ENCODE measurements at regions not wholly inside any gene's neighbourhood (a gene's known extent, or its start where the extent isn't known, plus 50 kb on each side); places are given as distances from the start of the nearest gene placed in this dataset.

DNA sequence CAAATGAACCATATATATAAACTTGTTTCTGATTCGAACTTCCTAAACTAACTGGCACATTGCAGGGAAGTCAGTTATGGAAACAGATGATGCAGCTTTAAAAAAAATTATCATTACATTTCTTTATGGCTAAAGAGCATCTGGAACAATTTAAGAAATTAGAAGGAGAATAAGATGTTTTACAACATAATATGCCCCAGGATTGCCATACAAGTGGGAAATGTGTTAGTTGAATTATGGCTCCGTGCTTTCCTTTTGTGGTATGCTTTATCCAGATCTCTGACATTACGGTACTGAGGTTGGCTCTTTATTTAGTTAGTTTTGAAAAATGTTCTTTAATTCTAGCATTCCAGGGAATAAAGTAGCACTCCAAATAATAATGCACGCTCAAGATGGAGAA, 343.0 kb upstream of the ZFP64 start:
- TF ChIP-seq, protein P1, sequence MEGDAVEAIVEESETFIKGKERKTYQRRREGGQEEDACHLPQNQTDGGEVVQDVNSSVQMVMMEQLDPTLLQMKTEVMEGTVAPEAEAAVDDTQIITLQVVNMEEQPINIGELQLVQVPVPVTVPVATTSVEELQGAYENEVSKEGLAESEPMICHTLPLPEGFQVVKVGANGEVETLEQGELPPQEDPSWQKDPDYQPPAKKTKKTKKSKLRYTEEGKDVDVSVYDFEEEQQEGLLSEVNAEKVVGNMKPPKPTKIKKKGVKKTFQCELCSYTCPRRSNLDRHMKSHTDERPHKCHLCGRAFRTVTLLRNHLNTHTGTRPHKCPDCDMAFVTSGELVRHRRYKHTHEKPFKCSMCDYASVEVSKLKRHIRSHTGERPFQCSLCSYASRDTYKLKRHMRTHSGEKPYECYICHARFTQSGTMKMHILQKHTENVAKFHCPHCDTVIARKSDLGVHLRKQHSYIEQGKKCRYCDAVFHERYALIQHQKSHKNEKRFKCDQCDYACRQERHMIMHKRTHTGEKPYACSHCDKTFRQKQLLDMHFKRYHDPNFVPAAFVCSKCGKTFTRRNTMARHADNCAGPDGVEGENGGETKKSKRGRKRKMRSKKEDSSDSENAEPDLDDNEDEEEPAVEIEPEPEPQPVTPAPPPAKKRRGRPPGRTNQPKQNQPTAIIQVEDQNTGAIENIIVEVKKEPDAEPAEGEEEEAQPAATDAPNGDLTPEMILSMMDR (conservative IDR thresholded peaks at IDR 0.05; ENCODE audit: low read length), result no peak
- no peak for TF ChIP-seq EZH2phosphoT487 (IDR thresholded peaks at IDR 0.05; ENCODE audit: borderline replicate concordance)
